Testis (tissue), 2 donors: ENCODE measurements at regions not wholly inside any gene's neighbourhood (a gene's known extent, or its start where the extent isn't known, plus 50 kb on each side); places are given as distances from the start of the nearest gene placed in this dataset.

Source experiments
- DNase-seq: peaks from one replicate; pipeline ENCODE4 v3.0.0-alpha.2; 2019
- H3K27ac ChIP-seq, 2 donors: fragments of 200-600 bp; sonication (generic); one replicate each; pipeline ENCODE4 v1.5.1; 2019
- H3K27me3 ChIP-seq: fragments of 200-600 bp; sonication (generic); one replicate; pipeline ENCODE4 v1.5.1; 2019
- H3K36me3 ChIP-seq: fragments of 200-600 bp; sonication (generic); one replicate; pipeline ENCODE4 v1.5.1; 2017; ENCODE audit warnings: low read depth; ENCODE audit errors: missing control alignments
- H3K4me1 ChIP-seq: fragments of 200-600 bp; sonication (generic); one replicate; pipeline ENCODE4 v1.5.1; 2019
- H3K4me3 ChIP-seq, 2 donors: fragments of 200-600 bp; sonication (generic); one replicate each; pipeline ENCODE4 v1.5.1; 2017 to 2019
- H3K9me3 ChIP-seq: fragments of 200-600 bp; sonication (generic); one replicate; pipeline ENCODE4 v1.5.1; 2017
- CTCF ChIP-seq, 3 experiments: fragments of 450-650 bp in 2 of 3; fragments of 200-600 bp in 1 of 3; sonication (generic) in 1 of 3; IDR thresholded peaks; one replicate each; pipeline ENCODE4 v1.5.1; 2016 to 2019; ENCODE audit warnings: antibody characterized with exemption in 3 of 3, mild to moderate bottlenecking in 2 of 3, moderate library complexity in 1 of 3
- POLR2A ChIP-seq: fragments of 450-650 bp; IDR thresholded peaks from one replicate; pipeline ENCODE4 v1.6.1; 2017; ENCODE audit warnings: antibody characterized with exemption, mild to moderate bottlenecking, moderate library complexity
- WGBS, 2 donors: methylation state at CpG; one replicate each; pipeline ENCODE4 v1.1.5; 2018; 5-methylcytosine and 5-hydroxymethylcytosine counted together
- intact Hi-C: fragments of 100-400 bp; cut with DNase I; formaldehyde crosslinking; loops from one replicate; pipeline ENCODE4 v1.15.1; 2023; ENCODE audit warnings: low total_unique reads

GRCh38 chr21:29475329-29475728, 176.6 kb downstream of the BACH1 start:
- no peak for DNase-seq
- WGBS, 2 donors: 95 to 100% methylated on average over 2 of the region's 2 CpGs
- Histone ChIP-seq H3K27ac (no peak overlapping the region), H3K4me3 (no peak overlapping the region), H3K9me3 (no peaks in the 10 kb centered on the region), H3K27me3 (no peaks in the 10 kb centered on the region), H3K4me1 (no peaks in the 10 kb centered on the region), H3K36me3 (no peaks in the 10 kb centered on the region)
- intact Hi-C loops: loop anchor here (10.0 kb wide), 1 partner anchor 379 kb away; no protein-coding TSS in a partner anchor
- TF ChIP-seq POLR2A (no peak), CTCF (IDR thresholded peaks at IDR 0.05) (no peak)

GRCh38 chr21:29477347-29477746, 178.6 kb downstream of the BACH1 start:
- no peaks in the 10 kb centered on the region for H3K27me3 ChIP-seq
- no peaks in the 10 kb centered on the region for H3K36me3 ChIP-seq
- no peak overlapping the region for H3K27ac ChIP-seq
- no peak for DNase-seq
- no peaks in the 10 kb centered on the region for H3K4me1 ChIP-seq
- intact Hi-C loops: loop anchor here (10.0 kb wide), 1 partner anchor 377 kb away; no protein-coding TSS in a partner anchor
- no peaks in the 10 kb centered on the region for H3K9me3 ChIP-seq
- no peak overlapping the region for H3K4me3 ChIP-seq
- WGBS, 2 donors: 87 to 95% methylated on average over 5 of the region's 5 CpGs
- TF ChIP-seq POLR2A (no peak), CTCF (IDR thresholded peaks at IDR 0.05) (no peak)

- Histone ChIP-seq H3K4me1 (no peaks in the 10 kb centered on the region), H3K9me3 (no peaks in the 10 kb centered on the region), H3K27ac (no peak overlapping the region), H3K36me3 (no peaks in the 10 kb centered on the region), H3K27me3 (no peaks in the 10 kb centered on the region), H3K4me3 (no peak overlapping the region)
- intact Hi-C loops: loop anchor here (10.0 kb wide), 1 partner anchor 377 kb away; no protein-coding TSS in a partner anchor
- TF ChIP-seq CTCF (IDR thresholded peaks at IDR 0.05) (no peak), POLR2A (no peak)
- no peak for DNase-seq
- WGBS, 2 donors: 87 to 95% methylated on average over 5 of the region's 5 CpGs
Measured at GRCh38 chr21:29477941-29478340, 179.2 kb downstream of the BACH1 start.

- no peaks in the 10 kb centered on the region for H3K27me3 ChIP-seq
- intact Hi-C loops: no loop called here
- whole genome bisulfite sequencing, 2 donors: 92 to 93% methylated on average over 5 of the region's 5 CpGs
- DNase-seq: no peak
- no peaks in the 10 kb centered on the region for H3K9me3 ChIP-seq
- no peaks in the 10 kb centered on the region for H3K4me1 ChIP-seq
- no peak overlapping the region for H3K4me3 ChIP-seq
- no peaks in the 10 kb centered on the region for H3K36me3 ChIP-seq
- TF ChIP-seq CTCF (IDR thresholded peaks at IDR 0.05) (no peak), POLR2A (no peak)
- H3K27ac ChIP-seq: no peak overlapping the region
Measured at GRCh38 chr21:29481081-29481480, 182.4 kb downstream of the BACH1 start.

- Histone ChIP-seq H3K27me3 (no peaks in the 10 kb centered on the region), H3K4me3 (no peak overlapping the region), H3K4me1 (no peaks in the 10 kb centered on the region), H3K36me3 (no peaks in the 10 kb centered on the region), H3K9me3 (no peaks in the 10 kb centered on the region), H3K27ac (no peak overlapping the region)
- WGBS, 2 donors: 92 to 94% methylated on average over 2 of the region's 2 CpGs
- intact Hi-C loops: no loop called here
- no peak for TF ChIP-seq POLR2A
- TF ChIP-seq CTCF (IDR thresholded peaks at IDR 0.05): no peak
- DNase-seq: no peak
Measured at GRCh38 chr21:29481641-29482040, 182.9 kb downstream of the BACH1 start.
